ENCODE measurements at regions not wholly inside any gene's neighbourhood (a gene's known extent, or its start where the extent isn't known, plus 50 kb on each side); places are given as distances from the start of the nearest gene placed in this dataset.

- TF ChIP-seq TCF7 (IDR thresholded peaks at IDR 0.05; ENCODE audit: borderline replicate concordance) (no peak), DPF2 (IDR thresholded peaks at IDR 0.05) (no peak), ZBTB4 (CRISPR knock-in tag; IDR thresholded peaks at IDR 0.05) (no peak), CEBPZ (IDR thresholded peaks at IDR 0.05; ENCODE audit: low read depth, low read length) (no peak), CTCF (IDR thresholded peaks at IDR 0.05 in 2 of 3, conservative IDR thresholded peaks at IDR 0.05 in 1 of 3; ENCODE audit: control insufficient read depth in 2 of 3, extremely low read depth in 1 of 3, insufficient read depth in 1 of 3, low read depth in 3 of 3, low read length in 3 of 3) (no peak), POLR2A (IDR thresholded peaks at IDR 0.05; ENCODE audit: low read depth, low read length) (no peak), EZH2 (IDR thresholded peaks at IDR 0.05; ENCODE audit: borderline replicate concordance, control insufficient read depth, low read depth, low read length) (no peak), RAD21 (IDR thresholded peaks at IDR 0.05; ENCODE audit: insufficient read depth, low read depth, low read length) (no peak), SP1 (IDR thresholded peaks at IDR 0.05; ENCODE audit: low read depth, low read length) (no peak), MLLT1 (IDR thresholded peaks at IDR 0.05) (no peak), GABPA (IDR thresholded peaks at IDR 0.05; ENCODE audit: low read depth) (no peak), HDAC2 (IDR thresholded peaks at IDR 0.05) (no peak)
Observed at GRCh38 chr2:234787114-234787513, 164.7 kb upstream of the SH3BP4 start.
